HG03457 (cell line): ENCODE measurements at regions not wholly inside any gene's neighbourhood (a gene's known extent, or its start where the extent isn't known, plus 50 kb on each side); places are given as distances from the start of the nearest gene placed in this dataset.

Experiments
- ATAC-seq: cut with Tn5 transposase; IDR thresholded peaks from one replicate; pipeline ENCODE4 v1.9.1; 2021; ENCODE audit warnings: moderate number of reproducible peaks; ENCODE audit not compliant: unreplicated experiment

DNA sequence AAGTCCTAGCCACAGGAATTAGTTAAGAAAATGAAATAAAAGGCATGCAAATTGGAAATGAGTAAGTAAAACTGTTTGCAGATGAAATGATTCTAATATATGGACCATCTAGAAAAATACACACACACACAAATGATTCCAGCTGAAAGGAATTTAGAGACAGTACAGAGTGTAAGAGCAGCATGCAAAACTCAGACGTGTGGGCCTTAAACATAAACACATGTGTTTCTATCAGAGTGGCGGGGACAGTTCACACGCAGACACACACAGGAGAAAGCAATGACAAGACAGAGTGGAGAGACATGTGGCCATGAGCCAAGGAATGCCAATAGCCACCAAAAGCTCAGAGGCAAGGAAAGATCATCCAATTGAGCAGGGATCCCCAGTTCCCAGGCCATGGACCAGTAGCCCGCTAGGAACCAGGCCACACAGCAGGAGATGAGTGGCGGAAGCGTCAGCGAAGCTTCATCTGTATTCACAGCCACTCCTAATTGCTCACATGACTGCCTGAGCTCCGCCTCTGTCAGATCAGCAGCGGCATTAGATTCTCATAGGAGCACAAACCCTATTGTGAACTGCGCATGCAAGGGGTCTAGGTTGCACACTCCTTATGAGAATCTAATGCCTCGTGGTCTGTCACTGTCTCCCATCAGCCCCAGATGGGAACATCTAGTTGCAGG lies 155.4 kb downstream of the ARL4C start:
- no peak for ATAC-seq

DNA sequence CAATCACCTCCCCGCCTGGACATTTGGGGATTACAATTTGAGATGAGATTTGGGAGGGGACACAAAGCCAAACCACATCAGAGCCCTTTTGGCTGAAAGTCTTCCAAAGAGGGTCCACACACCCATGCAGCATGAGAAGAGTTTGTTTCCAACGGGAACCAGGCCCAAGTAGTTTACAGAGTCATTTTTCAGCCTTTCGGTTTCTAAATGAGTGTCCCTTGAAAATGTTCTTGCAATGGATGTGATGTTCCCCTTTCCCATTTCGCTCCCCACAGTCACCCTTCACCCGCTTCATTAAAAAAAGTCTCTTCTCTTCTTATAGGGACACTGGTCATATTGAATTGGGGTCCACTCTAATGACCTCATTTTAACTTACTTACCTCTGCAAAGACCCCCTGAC lies 157.4 kb downstream of the ARL4C start:
- ATAC-seq: no peak

DNA sequence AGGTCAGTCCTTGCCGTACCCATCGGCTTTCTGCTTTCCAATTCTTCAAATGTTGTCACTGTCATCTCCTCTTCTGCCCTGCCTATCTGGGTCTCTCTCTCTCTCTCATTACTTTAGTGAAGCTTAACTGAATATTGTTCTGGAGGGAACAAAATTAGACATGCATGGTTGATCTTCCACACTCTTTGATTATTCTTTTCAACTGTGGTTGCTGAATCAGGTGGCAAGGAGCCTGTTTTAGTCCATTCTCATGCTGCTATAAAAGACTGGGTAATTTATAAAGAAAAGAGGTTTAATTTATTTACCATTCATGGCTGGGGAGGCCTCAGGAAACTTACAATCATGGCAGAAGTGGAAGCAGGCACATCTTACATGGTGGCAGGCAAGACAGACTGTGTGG lies 157.9 kb downstream of the ARL4C start:
- no peak for ATAC-seq

DNA sequence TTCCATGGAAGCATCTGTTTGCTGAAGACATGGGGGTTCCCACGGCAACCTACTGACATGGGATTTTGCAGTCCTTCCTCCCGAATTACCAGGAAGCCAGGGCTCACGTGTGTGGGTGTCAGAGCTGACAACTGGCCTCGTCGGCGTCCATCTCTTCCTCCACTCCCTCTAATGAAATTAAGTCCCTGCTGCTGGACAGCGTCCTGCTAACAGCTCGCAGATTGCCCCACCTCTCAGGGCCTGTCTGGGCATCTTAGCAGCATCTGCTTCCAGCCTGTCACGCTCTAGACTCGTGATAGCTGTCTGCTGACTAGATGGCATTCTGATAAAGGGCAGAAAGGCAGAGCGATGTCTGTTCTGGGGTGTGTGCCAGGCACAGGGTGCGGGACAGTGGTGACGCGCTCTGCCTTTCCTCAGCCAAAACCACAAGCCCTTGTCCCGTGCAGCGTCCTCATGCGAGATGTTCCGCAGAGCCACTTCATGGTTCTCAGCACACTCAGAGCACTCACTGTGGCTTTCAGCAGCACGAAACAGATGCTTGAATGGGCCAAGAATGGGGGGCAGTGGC lies 161.1 kb downstream of the ARL4C start:
- ATAC-seq: no peak

DNA sequence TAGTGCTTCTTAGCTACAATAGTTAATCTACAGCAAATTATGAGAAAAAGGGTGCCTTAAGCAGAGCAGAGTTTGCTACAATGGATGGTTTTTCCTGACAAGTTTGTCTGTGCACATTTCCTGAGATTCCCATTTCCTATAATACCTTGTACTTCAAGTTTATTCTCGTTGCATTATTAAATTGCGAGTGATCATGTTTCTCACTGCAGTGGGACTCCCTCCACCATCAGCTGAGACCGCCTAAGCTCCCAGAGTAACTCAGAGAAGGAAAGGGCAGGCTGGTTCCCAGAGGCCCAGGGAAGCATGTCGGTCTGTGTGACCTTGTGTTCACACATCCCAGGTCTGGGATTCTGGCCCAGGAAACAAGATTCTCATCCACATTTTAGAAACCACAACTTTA lies 162.1 kb downstream of the ARL4C start:
- ATAC-seq: no peak

DNA sequence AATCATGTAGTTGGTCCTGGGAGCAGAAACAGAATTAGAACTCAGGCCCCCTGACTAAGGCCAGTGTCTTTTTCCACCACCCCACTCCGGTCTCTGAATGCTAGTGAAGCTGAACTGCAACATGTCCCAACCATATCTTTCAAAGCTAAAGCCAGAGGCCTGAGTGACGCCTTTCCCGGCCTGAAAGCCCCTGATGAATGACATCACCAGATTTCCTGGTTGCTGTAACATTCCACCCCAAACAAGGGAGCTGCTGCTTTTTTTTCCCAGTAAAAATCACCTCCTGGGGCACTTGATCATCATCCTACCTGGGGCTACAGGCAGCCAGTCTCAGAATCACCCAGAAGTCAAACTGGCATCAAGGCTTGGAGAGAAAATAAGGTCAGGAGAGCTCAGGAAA lies 162.7 kb downstream of the ARL4C start:
- no peak for ATAC-seq

DNA sequence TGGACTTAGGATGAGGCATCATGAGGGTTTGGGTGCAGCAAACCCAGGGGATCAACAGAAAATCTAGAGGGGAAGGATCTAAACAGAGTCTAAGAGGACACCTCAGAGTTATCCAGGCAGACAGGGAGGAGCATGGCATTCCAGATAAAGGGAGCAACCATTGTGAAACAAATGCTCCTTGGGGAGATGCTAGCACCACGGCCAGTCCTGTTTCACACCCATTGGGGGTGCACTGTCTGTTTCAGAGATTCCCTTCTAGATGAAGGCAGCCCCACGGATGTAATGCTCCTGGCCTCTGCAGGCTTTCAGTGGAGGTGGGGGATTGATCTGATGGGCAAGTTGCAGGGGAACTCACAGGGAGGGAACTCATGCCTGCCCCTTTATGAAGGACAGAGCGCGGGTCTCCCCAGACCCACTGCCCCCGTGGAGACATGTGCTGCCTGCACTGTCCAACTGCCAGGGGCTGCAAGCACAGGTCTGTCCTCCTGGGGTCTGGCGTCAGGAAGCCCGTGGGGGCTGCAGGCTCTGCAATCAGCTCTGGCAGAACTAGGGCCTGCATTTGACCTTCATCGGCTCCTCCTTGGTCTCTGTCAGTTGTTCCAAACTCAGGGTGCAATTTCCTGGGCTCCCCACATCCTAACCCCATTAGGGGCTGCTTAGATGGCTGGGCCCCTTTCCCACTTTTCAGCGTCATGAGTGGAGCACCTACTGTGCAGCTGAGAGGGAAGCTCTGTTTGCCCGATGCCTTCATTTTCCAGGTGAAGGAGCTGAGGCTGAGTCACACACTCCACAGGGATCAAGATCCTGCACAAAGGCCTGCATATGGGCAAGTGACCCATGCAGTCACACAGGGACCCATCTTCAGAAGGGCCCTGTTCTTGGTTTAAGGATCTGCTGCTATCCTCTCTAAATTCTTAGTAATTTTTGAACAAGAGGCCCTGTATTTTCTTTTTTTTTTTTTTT lies 163.4 kb downstream of the ARL4C start:
- no peak for ATAC-seq

DNA sequence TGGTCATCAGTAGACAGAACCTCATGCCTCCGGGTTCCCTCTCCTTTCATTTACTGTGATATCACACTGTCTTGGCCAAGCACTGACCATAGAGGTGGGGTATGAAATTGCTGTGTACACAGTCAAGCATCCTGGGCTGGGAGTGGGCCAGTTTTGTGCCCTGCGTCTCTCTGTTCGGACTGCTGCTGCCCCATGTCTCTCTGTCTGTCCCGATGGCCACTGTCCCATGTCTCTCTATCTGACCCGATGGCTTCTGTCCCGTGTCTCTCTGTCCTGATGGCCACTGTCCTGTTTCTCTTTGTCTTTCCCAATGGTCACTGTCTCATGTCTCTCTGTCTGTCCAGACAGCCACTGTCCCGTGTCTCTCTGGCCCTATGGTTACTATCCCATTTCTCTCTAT lies 164.9 kb downstream of the ARL4C start:
- no peak for ATAC-seq

DNA sequence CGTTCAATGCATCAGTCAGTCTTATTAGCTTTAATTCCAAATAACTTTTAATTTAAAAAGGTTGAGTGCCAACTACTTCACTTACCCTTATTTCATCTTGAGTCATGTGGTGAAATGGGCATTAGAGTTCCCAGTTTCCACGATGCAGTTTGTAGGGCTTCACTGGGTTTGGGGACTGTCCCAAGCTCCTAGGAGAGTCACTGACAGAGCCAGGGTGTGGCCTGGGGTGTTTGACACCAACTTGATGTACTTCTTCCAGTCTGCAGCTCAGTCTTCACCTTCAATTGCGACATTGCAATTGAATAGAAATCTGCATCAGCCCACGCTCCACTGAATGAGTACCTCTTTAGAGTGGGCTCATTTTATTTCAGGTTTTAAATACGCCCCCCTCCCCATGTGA lies 165.3 kb downstream of the ARL4C start:
- ATAC-seq: no peak

DNA sequence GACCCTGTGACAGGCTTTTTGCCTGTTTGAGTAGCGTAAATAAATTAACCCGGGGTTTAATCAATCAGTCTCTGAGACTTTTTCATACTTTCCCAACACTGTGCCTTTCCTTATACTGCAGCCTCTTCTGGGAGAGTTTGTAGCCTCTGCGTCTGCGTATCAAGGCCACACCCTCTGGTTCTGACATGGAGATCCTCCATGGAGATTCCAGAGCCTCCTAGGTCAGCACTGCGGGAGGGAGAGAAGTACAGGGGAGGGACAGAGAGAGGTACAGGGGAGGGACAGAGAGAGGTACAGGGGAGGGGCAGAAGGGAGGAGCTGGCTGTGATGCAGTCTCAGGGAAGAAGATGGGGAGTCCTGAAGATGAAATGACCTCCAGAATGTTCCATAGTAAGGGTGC lies 166.0 kb downstream of the ARL4C start:
- no peak for ATAC-seq

DNA sequence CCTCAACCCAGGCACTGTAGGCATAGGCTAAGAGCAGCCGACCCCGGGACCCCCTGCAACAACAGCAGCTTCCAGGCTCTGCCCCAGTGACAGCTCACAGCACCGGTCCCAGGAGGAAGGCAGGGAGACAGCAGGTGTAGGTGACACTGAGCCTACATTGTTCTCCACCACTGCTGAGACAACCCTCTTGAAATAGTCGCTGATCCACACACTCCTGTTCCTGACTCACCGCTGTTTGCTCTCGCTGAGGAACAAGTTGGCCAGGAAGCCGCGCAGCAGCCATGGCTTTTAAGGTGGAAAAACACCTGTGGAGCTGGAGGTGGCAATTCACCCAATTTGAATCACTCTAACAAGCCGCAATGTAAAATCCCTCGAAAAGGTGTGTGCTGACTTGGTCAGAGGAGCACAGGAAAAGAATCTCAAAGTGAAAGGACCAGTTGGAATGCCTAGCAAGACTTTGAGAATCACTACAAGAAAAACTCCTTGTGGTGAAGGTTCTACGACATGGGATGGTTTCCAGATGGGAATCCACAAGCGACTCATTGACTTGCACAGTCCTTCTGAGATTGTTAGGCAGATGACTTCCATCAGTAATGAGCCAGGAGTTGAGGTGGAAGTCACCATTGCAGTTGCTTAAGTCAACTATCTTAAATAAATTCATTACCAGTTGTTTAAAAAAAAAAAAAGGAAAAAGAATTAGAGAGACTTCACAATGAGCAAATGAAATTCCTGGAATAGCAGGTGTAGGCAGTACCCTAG lies 167.5 kb downstream of the ARL4C start:
- no peak for ATAC-seq

DNA sequence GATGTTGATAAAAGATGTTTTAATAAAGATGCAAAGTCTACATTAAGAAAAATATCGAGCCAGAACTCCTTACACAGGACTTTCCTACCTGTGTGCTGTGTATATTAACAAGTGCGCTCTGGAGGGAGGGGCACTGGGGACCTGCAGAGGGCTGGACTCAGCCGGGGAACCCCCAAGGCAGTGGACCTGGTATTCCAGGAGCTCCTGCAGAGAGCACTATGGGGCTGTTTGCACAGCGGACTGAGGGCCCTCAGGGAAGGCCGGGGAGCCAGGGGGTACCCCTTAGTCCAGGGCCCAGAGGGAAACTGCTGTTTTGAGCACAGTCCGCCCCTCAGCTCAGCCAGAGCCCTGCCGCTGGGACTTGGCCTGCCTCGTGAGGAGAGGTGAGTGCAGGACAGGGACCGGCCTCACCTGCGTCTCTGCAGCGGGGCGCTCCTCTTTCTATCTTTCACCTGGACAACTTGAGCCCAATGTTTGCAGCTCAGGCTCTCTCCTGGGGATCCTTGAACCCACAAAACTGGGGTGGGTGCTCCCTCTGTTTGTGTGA lies 168.4 kb downstream of the ARL4C start:
- ATAC-seq: no peak

DNA sequence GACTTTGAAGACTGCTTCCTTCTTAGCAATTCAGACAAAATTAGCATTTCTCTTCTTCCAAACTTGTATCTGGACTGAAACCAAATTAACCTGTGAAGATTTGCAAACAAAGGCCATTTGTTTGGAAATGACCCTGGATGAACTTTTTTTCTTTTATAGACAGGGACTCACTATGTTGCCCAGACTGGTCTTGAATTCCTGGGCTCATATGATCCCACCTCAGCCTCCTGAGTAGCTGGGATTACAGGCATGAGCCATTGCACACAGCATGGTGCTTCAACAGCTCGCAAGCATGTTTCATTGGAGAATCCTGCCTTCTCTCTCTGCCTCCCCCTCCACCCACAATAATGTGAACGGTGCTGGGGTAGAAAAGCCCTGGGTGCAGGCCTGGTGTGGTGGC lies 170.2 kb downstream of the ARL4C start:
- no peak for ATAC-seq

DNA sequence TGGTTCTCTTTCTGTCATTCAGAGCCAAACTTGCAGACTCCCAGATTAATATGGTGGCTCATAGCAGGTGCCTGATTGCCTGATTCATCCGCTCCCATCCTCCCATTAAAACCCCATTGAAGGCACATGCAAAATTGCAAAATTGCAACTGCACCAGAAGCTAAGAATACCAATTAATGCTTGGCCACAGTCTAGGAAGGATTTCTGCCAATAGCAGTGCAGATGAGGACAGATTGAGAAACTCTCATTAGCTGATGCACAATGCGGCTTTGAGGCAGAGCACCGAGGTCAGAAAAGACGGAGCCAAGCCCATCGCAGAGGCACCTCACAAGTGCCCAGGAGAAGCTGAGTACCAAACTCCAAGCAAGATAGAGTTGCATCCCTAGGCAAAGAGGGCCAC lies 172.8 kb downstream of the ARL4C start:
- no peak for ATAC-seq

DNA sequence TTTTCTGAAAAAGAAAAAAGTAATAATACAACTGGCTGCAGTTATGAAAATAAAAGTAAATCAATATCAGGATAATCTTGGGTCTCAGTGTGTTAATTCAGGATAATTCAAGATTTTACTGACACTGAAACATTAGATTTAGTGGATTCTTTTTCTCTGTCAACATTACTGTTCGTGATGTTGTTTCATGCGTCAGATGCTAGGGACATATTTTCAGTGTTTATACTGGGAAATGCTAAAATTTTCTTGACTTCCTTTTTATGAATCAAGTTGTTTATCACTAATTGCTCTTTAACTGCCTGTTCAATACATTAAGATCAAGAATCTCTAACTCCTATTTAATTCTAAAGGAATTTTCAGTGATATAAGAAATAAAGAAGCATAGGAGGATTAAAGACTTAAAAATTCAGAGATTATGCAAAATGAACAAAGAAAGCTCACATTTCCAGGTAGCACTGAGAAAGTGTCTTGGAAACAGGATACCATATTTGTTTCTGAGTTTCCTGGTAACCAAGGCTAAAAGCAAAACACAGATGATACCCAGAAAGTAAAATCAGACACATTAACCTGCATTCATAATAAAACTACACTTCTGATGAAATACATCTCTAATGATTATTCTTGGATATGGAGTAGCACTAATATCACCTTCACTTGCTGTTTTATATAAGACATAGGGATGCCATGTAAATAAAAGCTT lies 174.0 kb downstream of the ARL4C start:
- ATAC-seq: no peak

DNA sequence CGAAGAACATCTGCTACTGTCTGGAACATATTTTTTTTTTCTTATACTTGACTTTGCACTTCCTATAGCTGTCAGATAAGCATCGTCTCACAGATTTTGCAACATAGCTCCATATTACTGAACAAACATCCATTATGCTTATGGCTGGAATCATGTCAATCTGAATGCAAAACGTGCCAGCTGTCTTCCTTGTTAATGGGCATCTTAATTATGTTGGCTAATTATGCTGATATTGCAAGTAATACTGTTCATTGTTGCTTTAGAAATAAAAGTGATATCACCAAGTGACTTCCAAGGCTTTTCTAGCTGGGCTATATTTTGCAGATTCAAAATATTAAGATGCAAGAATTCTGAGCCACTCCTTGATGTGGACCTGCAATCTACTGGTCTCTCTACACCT lies 176.8 kb downstream of the ARL4C start:
- no peak for ATAC-seq

DNA sequence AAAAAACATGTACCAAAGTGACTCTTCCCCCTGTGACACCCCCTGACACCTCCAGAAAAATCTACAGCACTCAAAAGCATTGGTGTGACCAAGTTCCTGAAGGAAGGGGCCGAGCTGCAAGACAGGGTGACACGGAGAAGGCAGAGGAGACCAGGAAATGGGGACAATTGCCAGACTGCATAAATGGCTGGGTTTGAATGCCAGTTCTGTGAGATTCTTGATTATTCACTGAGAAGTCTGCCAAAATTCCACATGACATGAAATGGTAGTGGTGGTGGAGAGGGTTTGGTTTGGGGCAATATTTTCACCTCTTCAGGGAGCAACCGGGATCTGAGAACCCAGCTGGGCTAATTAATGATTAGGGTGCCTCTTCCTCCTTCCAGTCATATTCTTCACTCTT lies 178.5 kb downstream of the ARL4C start:
- no peak for ATAC-seq

DNA sequence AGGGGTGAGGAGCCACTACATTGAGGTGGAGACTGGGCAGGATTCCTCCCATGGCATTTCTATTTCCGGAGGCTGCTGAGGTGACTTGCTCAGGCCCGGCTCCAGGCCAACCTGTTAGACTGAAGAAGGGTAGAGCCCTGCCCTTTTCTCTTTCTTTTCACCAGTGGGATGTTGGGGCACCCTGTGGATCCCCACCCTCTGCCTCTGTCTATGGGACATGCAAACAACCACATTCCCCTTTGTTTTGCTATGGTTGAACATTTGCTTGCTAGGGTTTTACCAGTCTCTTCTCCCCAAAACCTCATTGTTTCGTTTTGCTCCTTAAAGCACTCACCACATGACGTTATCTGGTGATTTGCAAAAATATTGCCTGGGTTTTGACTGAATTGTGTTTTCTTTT lies 183.3 kb downstream of the ARL4C start:
- no peak for ATAC-seq

DNA sequence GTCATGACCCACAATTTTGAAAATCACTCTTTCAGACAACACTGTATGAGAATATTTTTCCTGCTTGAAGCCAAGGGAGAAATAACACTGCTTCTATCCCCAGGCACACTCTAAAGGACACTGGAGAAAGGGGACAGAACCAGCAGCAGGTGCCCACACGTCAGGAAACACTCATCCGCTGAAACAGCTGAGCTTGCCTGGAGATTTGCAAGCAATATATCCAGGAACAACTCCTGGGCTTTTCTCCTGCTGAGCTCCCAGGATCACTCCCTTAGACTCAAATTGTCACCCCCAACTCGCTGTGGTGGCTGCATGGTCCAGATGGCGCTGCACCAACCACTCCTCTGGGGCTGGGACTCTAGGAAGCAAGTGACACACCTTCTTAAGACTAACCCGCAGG lies 186.7 kb downstream of the ARL4C start:
- ATAC-seq: no peak

DNA sequence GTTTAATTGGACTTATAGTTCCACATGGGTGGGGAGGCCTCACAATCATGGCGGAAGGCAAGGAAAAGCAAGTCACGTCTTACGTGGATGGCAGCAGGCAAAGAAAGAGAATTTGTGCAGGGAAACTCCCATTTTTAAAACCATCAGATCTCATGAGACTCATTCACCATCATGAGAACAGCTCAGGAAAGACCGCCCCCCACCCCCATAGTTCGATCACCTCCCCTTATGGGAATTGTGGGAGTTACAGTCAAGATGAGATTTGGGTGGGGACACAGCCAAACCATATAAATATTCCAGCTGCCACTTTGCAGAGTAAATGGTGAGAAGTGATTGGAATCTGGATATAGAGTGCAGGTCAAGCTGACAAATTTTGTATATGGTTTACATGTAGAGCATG lies 187.4 kb downstream of the ARL4C start:
- ATAC-seq: no peak
